OCI-LY3 (cell line): ENCODE measurements at regions not wholly inside any gene's neighbourhood (a gene's known extent, or its start where the extent isn't known, plus 50 kb on each side); places are given as distances from the start of the nearest gene placed in this dataset.
"Not testable (repeated sequence)": the region's sequence is repeated elsewhere in the genome, so short reads cannot be mapped to it uniquely, and the experiment has no call there.

Experiments
- H2AFZ ChIP-seq: fragments of 200-600, 300-600 bp; shearing (Covaris generic); 2 replicates; pipeline ENCODE4 v1.6.0; 2014; ENCODE audit warnings: antibody characterized with exemption, low read depth, low read length
- H3K27ac ChIP-seq: fragments of 200-600, 300-600 bp; sonication (generic); 2 replicates; pipeline ENCODE4 v1.5.1; 2014; ENCODE audit warnings: mild to moderate bottlenecking, low read length, moderate library complexity, mixed read lengths
- H3K27me3 ChIP-seq: fragments of 200-600, 300-600 bp; sonication (generic); 2 replicates; pipeline ENCODE4 v1.6.1; 2014; ENCODE audit warnings: low read depth, low read length, mixed read lengths
- H3K36me3 ChIP-seq: fragments of 200-600, 300-600 bp; sonication (generic); replicated peaks from 2 replicates; pipeline ENCODE3; 2014; ENCODE audit warnings: low read depth, low read length, mixed read lengths
- H3K4me1 ChIP-seq: fragments of 300-600, 200-600 bp; sonication (generic); 2 replicates; pipeline ENCODE4 v1.6.1; 2014; ENCODE audit warnings: low read length, mixed read lengths
- H3K4me2 ChIP-seq: fragments of 200-600, 300-600 bp; sonication (generic); 2 replicates; pipeline ENCODE4 v1.6.1; 2014; ENCODE audit warnings: low read length, mixed read lengths
- H3K4me3 ChIP-seq: fragments of 300-600, 200-600 bp; sonication (generic); 2 replicates; pipeline ENCODE4 v1.5.1; 2014; ENCODE audit warnings: antibody characterized with exemption, mild to moderate bottlenecking, low read length, moderate library complexity
- H3K79me2 ChIP-seq: fragments of 300-600, 200-600 bp; shearing (Covaris generic); 2 replicates; pipeline ENCODE4 v1.6.1; 2014; ENCODE audit warnings: mild to moderate bottlenecking, low read length, mixed read lengths
- H3K9ac ChIP-seq: fragments of 300-600, 200-600 bp; shearing (Covaris generic); 2 replicates; pipeline ENCODE4 v1.6.0; 2014; ENCODE audit warnings: mild to moderate bottlenecking, low read length, moderate library complexity
- H3K9me3 ChIP-seq: fragments of 200-600, 300-600 bp; shearing (Covaris generic); 2 replicates; pipeline ENCODE4 v1.6.1; 2014; ENCODE audit warnings: low read length, mixed read lengths; ENCODE audit not compliant: insufficient read depth
- H4K20me1 ChIP-seq: fragments of 200-600, 300-600 bp; sonication (generic); 2 replicates; pipeline ENCODE4 v1.6.1; 2016; ENCODE audit warnings: low read length, mixed read lengths; ENCODE audit not compliant: insufficient read depth
- EZH2phosphoT487 ChIP-seq: fragments of 200-600 bp; shearing (Covaris generic); IDR thresholded peaks from 2 replicates; pipeline ENCODE4 v1.6.1; 2018; ENCODE audit warnings: antibody characterized with exemption, mixed run types, low read depth
- TF ChIP-seq, protein P1 (sequence below): fragments of 200-600, 300-600 bp; sonication (generic); IDR thresholded peaks from 2 replicates; pipeline ENCODE4 v1.5.1; 2014; ENCODE audit warnings: antibody characterized with exemption, low read length, low read depth

DNA sequence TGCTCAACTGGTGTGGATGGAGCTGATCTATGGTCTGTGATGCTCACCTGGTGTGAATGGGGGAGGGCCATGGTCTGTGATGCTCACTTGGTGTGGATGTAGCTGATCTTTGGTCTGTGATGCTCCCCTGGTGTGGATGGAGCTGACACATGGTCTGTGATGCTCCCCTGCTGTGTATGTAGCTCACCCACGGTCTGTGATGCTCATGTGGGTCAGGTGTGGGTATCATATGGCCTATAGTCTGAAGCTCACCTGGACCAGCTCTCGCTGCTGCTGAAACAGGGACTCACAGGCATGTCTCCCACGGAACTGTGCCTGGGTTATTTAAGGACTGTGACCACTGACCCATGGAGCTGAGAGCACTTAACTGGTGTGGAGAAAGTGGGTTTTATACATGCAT, 109.7 kb downstream of the CRLF2 start:
- no peak for TF ChIP-seq EZH2phosphoT487
- TF ChIP-seq, protein P1, sequence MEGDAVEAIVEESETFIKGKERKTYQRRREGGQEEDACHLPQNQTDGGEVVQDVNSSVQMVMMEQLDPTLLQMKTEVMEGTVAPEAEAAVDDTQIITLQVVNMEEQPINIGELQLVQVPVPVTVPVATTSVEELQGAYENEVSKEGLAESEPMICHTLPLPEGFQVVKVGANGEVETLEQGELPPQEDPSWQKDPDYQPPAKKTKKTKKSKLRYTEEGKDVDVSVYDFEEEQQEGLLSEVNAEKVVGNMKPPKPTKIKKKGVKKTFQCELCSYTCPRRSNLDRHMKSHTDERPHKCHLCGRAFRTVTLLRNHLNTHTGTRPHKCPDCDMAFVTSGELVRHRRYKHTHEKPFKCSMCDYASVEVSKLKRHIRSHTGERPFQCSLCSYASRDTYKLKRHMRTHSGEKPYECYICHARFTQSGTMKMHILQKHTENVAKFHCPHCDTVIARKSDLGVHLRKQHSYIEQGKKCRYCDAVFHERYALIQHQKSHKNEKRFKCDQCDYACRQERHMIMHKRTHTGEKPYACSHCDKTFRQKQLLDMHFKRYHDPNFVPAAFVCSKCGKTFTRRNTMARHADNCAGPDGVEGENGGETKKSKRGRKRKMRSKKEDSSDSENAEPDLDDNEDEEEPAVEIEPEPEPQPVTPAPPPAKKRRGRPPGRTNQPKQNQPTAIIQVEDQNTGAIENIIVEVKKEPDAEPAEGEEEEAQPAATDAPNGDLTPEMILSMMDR = no peak
- H3K27me3 ChIP-seq = peaks cover 16% of the 10 kb centered on the region

DNA sequence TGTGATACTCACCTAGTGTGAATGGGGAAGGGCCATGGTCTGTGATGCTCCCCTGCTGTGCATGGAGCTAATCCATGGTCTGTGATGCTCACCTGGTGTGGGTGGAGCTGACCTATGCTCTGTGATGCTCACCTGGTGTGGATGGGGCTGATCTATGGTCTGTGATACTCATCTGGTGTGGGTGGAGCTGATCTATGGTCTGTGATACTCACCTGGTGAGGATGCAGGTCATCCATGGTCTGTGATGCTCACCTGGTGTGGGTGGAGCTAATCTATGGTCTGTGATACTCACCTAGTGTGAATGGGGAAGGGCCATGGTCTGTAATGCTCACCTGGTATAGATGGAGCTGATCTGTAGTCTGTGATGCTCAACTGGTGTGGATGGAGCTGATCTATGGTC, 110.2 kb downstream of the CRLF2 start:
- H4K20me1 ChIP-seq, H3K9ac ChIP-seq, H2AFZ ChIP-seq, H3K27ac ChIP-seq, H3K4me3 ChIP-seq, H3K9me3 ChIP-seq, H3K36me3 ChIP-seq, H3K4me2 ChIP-seq, H3K4me1 ChIP-seq, H3K79me2 ChIP-seq: not testable (repeated sequence)
- H3K27me3 ChIP-seq = peaks cover 16% of the 10 kb centered on the region

More for the DNA sequence above, 109.7 kb downstream of the CRLF2 start:
- no peaks in the 10 kb centered on the region for H3K4me1 ChIP-seq
- H3K27ac ChIP-seq = no peak overlapping the region
- H3K36me3 ChIP-seq = no peaks in the 10 kb centered on the region
- no peaks in the 10 kb centered on the region for H4K20me1 ChIP-seq
- no peak overlapping the region for H3K9ac ChIP-seq
- no peaks in the 10 kb centered on the region for H3K9me3 ChIP-seq
- H2AFZ ChIP-seq = no peak overlapping the region
- H3K79me2 ChIP-seq = no peaks in the 10 kb centered on the region
- H3K4me3 ChIP-seq = no peak overlapping the region
- no peak overlapping the region for H3K4me2 ChIP-seq

DNA sequence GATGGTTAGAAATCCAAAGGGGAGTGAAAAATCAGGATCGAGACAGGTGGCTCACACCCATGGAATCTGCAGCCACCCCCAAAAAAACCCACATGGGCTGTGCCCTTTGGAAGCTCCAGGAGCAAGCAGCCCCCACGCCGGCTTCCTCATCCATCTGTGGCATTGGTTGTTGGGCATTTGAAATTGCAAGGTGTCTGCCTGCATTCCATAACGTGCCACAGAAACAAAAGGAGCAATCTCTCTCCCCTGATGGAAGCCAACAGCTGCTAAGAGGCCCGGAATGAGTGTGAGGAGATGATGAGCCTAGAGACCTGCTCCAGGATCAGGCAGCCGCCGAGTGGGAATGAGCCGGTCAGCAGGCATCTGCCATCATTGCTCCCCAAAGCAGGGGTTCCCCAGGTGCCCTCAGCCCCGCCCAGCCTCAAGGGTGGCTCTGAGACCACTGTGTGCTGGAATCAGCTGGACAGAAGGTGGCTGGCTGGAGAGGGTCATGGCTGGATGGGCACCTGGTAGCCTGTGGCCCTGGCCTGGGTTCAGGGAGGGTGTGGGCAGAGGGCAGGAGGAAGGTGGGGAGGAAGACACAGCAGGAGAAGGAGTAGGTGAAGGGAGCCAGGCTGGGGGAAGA, 113.2 kb downstream of the CRLF2 start:
- TF ChIP-seq EZH2phosphoT487 = no peak
- TF ChIP-seq, protein P1 = no peak
- Histone ChIP-seq H3K4me1 (no peaks in the 10 kb centered on the region), H3K4me2 (no peak overlapping the region), H3K27me3 (peaks cover 16% of the 10 kb centered on the region), H3K36me3 (no peaks in the 10 kb centered on the region), H2AFZ (no peak overlapping the region), H3K79me2 (no peaks in the 10 kb centered on the region), H3K4me3 (no peak overlapping the region), H3K9ac (no peak overlapping the region), H3K27ac (no peak overlapping the region), H4K20me1 (no peaks in the 10 kb centered on the region), H3K9me3 (peaks cover 7% of the 10 kb centered on the region)

DNA sequence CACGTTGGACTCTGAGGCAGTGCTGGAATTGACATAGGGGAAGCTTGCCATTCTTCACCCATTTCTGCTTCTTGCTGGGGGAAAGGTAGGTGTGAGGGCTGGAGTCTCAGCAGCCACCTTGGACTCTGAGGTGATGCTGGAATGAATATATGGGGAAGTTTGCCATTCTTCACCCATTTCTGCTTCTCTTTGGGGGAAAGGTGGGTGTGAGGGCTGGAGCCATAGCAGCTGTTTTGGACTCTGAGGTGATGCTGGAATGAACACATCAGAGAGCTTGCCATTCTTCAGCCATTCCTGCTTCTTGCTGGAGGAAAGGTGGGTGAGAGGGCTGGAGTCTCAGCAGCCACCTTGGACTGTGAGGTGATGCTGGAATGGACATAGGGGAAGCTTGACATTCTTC, 115.1 kb downstream of the CRLF2 start:
- Histone ChIP-seq H3K79me2 (no peaks in the 10 kb centered on the region), H3K27me3 (peaks cover 16% of the 10 kb centered on the region), H3K4me1 (no peaks in the 10 kb centered on the region), H4K20me1 (no peaks in the 10 kb centered on the region), H3K36me3 (no peaks in the 10 kb centered on the region), H3K27ac (no peak overlapping the region), H3K4me2 (no peak overlapping the region), H2AFZ (no peak overlapping the region), H3K4me3 (no peak overlapping the region), H3K9me3 (peaks cover 7% of the 10 kb centered on the region), H3K9ac (no peak overlapping the region)
- TF ChIP-seq, protein P1 = no peak
- no peak for TF ChIP-seq EZH2phosphoT487
